ENCODE measurements at regions not wholly inside any gene's neighbourhood (a gene's known extent, or its start where the extent isn't known, plus 50 kb on each side); places are given as distances from the start of the nearest gene placed in this dataset.

- no peak overlapping the region for H3K27ac Mint-ChIP-seq (ENCODE audit: unreplicated experiment)
- TF ChIP-seq CTCF (IDR thresholded peaks at IDR 0.05): no peak
- no peak for DNase-seq (ENCODE audit: low spot score)
- H3K4me3 Mint-ChIP-seq (ENCODE audit: unreplicated experiment): no peak overlapping the region
- H3K27me3 Mint-ChIP-seq (ENCODE audit: low read depth): no peaks in the 10 kb centered on the region
- peaks cover 2% of the 10 kb centered on the region for H3K9me3 Mint-ChIP-seq (ENCODE audit: low read depth)
- no peaks in the 10 kb centered on the region for H3K36me3 Mint-ChIP-seq (ENCODE audit: low read depth)
- H3K4me1 Mint-ChIP-seq (ENCODE audit: low read depth): peaks cover 17% of the 10 kb centered on the region
Observed at GRCh38 chr10:4088354-4089066, 303.5 kb upstream of the KLF6 start.

GRCh38 chr10:4086131-4086898, 301.3 kb upstream of the KLF6 start:
- H3K4me1 Mint-ChIP-seq (ENCODE audit: low read depth): peaks cover 34% of the 10 kb centered on the region
- no peak for DNase-seq (ENCODE audit: low spot score)
- no peaks in the 10 kb centered on the region for H3K36me3 Mint-ChIP-seq (ENCODE audit: low read depth)
- H3K9me3 Mint-ChIP-seq (ENCODE audit: low read depth): peaks cover 2% of the 10 kb centered on the region
- H3K4me3 Mint-ChIP-seq (ENCODE audit: unreplicated experiment): peak overlapping the region; percentile 59
- TF ChIP-seq CTCF (IDR thresholded peaks at IDR 0.05): no peak
- peak overlapping the region; percentile 95 for H3K27ac Mint-ChIP-seq (ENCODE audit: unreplicated experiment)
- no peaks in the 10 kb centered on the region for H3K27me3 Mint-ChIP-seq (ENCODE audit: low read depth)

GRCh38 chr10:4083509-4084003, 298.5 kb upstream of the KLF6 start:
- H3K4me3 Mint-ChIP-seq (ENCODE audit: unreplicated experiment): no peak overlapping the region
- H3K4me1 Mint-ChIP-seq (ENCODE audit: low read depth): peaks cover 39% of the 10 kb centered on the region
- no peak for TF ChIP-seq CTCF (IDR thresholded peaks at IDR 0.05)
- H3K27ac Mint-ChIP-seq (ENCODE audit: unreplicated experiment): no peak overlapping the region
- peaks cover 2% of the 10 kb centered on the region for H3K9me3 Mint-ChIP-seq (ENCODE audit: low read depth)
- no peak for DNase-seq (ENCODE audit: low spot score)
- H3K27me3 Mint-ChIP-seq (ENCODE audit: low read depth): no peaks in the 10 kb centered on the region
- no peaks in the 10 kb centered on the region for H3K36me3 Mint-ChIP-seq (ENCODE audit: low read depth)

- peak overlapping the region; percentile 43 for H3K27ac Mint-ChIP-seq (ENCODE audit: unreplicated experiment)
- TF ChIP-seq CTCF (IDR thresholded peaks at IDR 0.05): no peak
- DNase-seq (ENCODE audit: low spot score): no peak
- no peak overlapping the region for H3K4me3 Mint-ChIP-seq (ENCODE audit: unreplicated experiment)
- no peaks in the 10 kb centered on the region for H3K27me3 Mint-ChIP-seq (ENCODE audit: low read depth)
- H3K36me3 Mint-ChIP-seq (ENCODE audit: low read depth): no peaks in the 10 kb centered on the region
- no peaks in the 10 kb centered on the region for H3K9me3 Mint-ChIP-seq (ENCODE audit: low read depth)
- H3K4me1 Mint-ChIP-seq (ENCODE audit: low read depth): peaks cover 39% of the 10 kb centered on the region
Observed at GRCh38 chr10:4082861-4083260, 297.9 kb upstream of the KLF6 start.

- H3K27ac Mint-ChIP-seq (ENCODE audit: unreplicated experiment): peak overlapping the region; percentile 50
- peaks cover 37% of the 10 kb centered on the region for H3K4me1 Mint-ChIP-seq (ENCODE audit: low read depth)
- no peaks in the 10 kb centered on the region for H3K36me3 Mint-ChIP-seq (ENCODE audit: low read depth)
- DNase-seq (ENCODE audit: low spot score): no peak
- H3K27me3 Mint-ChIP-seq (ENCODE audit: low read depth): no peaks in the 10 kb centered on the region
- no peak for TF ChIP-seq CTCF (IDR thresholded peaks at IDR 0.05)
- no peaks in the 10 kb centered on the region for H3K9me3 Mint-ChIP-seq (ENCODE audit: low read depth)
- H3K4me3 Mint-ChIP-seq (ENCODE audit: unreplicated experiment): no peak overlapping the region
Observed at GRCh38 chr10:4081685-4082111, 296.7 kb upstream of the KLF6 start.

Measured in chondrocyte (in vitro differentiated cells).